SU-DHL-6 (cell line): ENCODE measurements at regions not wholly inside any gene's neighbourhood (a gene's known extent, or its start where the extent isn't known, plus 50 kb on each side); places are given as distances from the start of the nearest gene placed in this dataset.

Experiments
- EZH2phosphoT487 ChIP-seq: fragments of 200-600 bp; sonication (generic), shearing (Covaris generic); conservative IDR thresholded peaks from 2 replicates; pipeline ENCODE4 v1.6.1; 2018; ENCODE audit warnings: mild to moderate bottlenecking, antibody characterized with exemption, low read length, moderate library complexity, mixed read lengths
- TF ChIP-seq, protein P1 (sequence below): fragments of 200-600 bp; sonication (generic); IDR thresholded peaks from one replicate; pipeline ENCODE4 v1.5.1; 2017; ENCODE audit warnings: antibody characterized with exemption, mild to moderate bottlenecking, low read length, moderate library complexity; ENCODE audit not compliant: insufficient read depth, poor library complexity, severe bottlenecking

GRCh38 chr14:38469156-38469555, 213.3 kb upstream of the CLEC14A start:
- TF ChIP-seq, protein P1, sequence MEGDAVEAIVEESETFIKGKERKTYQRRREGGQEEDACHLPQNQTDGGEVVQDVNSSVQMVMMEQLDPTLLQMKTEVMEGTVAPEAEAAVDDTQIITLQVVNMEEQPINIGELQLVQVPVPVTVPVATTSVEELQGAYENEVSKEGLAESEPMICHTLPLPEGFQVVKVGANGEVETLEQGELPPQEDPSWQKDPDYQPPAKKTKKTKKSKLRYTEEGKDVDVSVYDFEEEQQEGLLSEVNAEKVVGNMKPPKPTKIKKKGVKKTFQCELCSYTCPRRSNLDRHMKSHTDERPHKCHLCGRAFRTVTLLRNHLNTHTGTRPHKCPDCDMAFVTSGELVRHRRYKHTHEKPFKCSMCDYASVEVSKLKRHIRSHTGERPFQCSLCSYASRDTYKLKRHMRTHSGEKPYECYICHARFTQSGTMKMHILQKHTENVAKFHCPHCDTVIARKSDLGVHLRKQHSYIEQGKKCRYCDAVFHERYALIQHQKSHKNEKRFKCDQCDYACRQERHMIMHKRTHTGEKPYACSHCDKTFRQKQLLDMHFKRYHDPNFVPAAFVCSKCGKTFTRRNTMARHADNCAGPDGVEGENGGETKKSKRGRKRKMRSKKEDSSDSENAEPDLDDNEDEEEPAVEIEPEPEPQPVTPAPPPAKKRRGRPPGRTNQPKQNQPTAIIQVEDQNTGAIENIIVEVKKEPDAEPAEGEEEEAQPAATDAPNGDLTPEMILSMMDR = no peak
- TF ChIP-seq EZH2phosphoT487 = no peak
